ENCODE measurements at regions not wholly inside any gene's neighbourhood (a gene's known extent, or its start where the extent isn't known, plus 50 kb on each side); places are given as distances from the start of the nearest gene placed in this dataset.
"Not testable (repeated sequence)": the region's sequence is repeated elsewhere in the genome, so short reads cannot be mapped to it uniquely, and the experiment has no call there.

GRCh38 chr10:71103961-71104360, 108.4 kb upstream of the UNC5B start:
- no peak overlapping the region for H2AFZ ChIP-seq (replicated peaks)
- no peak overlapping the region for H3K4me3 ChIP-seq
- no peaks in the 10 kb centered on the region for H3K9me3 ChIP-seq (ENCODE audit: low read depth)
- peaks cover 3% of the 10 kb centered on the region for H3K4me1 Mint-ChIP-seq
- no peaks in the 10 kb centered on the region for H3K4me1 ChIP-seq
- DNase-seq (ENCODE audit: low spot score): no peak
- no peaks in the 10 kb centered on the region for H4K20me1 ChIP-seq (ENCODE audit: low read depth)
- no peak overlapping the region for H3K4me3 Mint-ChIP-seq
- TF ChIP-seq EZH2 (IDR thresholded peaks at IDR 0.05): no peak
- no peak for TF ChIP-seq EZH2phosphoT487 (IDR thresholded peaks at IDR 0.05)
- TF ChIP-seq CTCF (IDR thresholded peaks at IDR 0.05): no peak
- no peaks in the 10 kb centered on the region for H3K36me3 Mint-ChIP-seq
- H3K4me2 ChIP-seq: no peak overlapping the region
- H3K27me3 ChIP-seq: no peaks in the 10 kb centered on the region
- no peak overlapping the region for H3K27ac ChIP-seq
- H3K9ac ChIP-seq: no peak overlapping the region
- H3K79me2 ChIP-seq (ENCODE audit: low read depth): no peaks in the 10 kb centered on the region
- H3K27me3 Mint-ChIP-seq (ENCODE audit: insufficient read depth, low read depth): peaks cover 4% of the 10 kb centered on the region
- no peaks in the 10 kb centered on the region for H3K36me3 ChIP-seq
- no peak overlapping the region for H3K27ac Mint-ChIP-seq
- peaks cover 14% of the 10 kb centered on the region for H3K9me3 Mint-ChIP-seq
- no peaks in the 10 kb centered on the region for H3F3A ChIP-seq (ENCODE audit: low read depth)

- not testable (repeated sequence) for DNase-seq (ENCODE audit: low spot score); H3K27ac ChIP-seq; H2AFZ ChIP-seq (replicated peaks); H3F3A ChIP-seq (ENCODE audit: low read depth); H3K9ac ChIP-seq; H4K20me1 ChIP-seq (ENCODE audit: low read depth); H3K9me3 ChIP-seq (ENCODE audit: low read depth); H3K4me3 Mint-ChIP-seq; H3K36me3 ChIP-seq; H3K27me3 ChIP-seq; H3K36me3 Mint-ChIP-seq; H3K27me3 Mint-ChIP-seq (ENCODE audit: insufficient read depth, low read depth); H3K4me1 ChIP-seq; H3K27ac Mint-ChIP-seq; H3K4me1 Mint-ChIP-seq; H3K4me3 ChIP-seq; H3K4me2 ChIP-seq; H3K79me2 ChIP-seq (ENCODE audit: low read depth)
- peaks cover 14% of the 10 kb centered on the region for H3K9me3 Mint-ChIP-seq
Measured at GRCh38 chr10:71106151-71106550, 106.2 kb upstream of the UNC5B start.

GRCh38 chr10:71107117-71107516, 105.3 kb upstream of the UNC5B start:
- H3F3A ChIP-seq (ENCODE audit: low read depth): not testable (repeated sequence)

GRCh38 chr10:71108042-71108441, 104.3 kb upstream of the UNC5B start:
- not testable (repeated sequence) for H3K27ac ChIP-seq; H4K20me1 ChIP-seq (ENCODE audit: low read depth); H3K4me3 Mint-ChIP-seq; H3K27me3 ChIP-seq; H2AFZ ChIP-seq (replicated peaks); H3K4me1 ChIP-seq; H3K79me2 ChIP-seq (ENCODE audit: low read depth); H3K4me3 ChIP-seq; H3K27me3 Mint-ChIP-seq (ENCODE audit: insufficient read depth, low read depth); H3K36me3 Mint-ChIP-seq; DNase-seq (ENCODE audit: low spot score); H3K27ac Mint-ChIP-seq; H3F3A ChIP-seq (ENCODE audit: low read depth); H3K4me2 ChIP-seq; H3K4me1 Mint-ChIP-seq; H3K36me3 ChIP-seq; H3K9ac ChIP-seq; H3K9me3 ChIP-seq (ENCODE audit: low read depth)
- peaks cover 14% of the 10 kb centered on the region for H3K9me3 Mint-ChIP-seq

More at GRCh38 chr10:71107117-71107516, 105.3 kb upstream of the UNC5B start:
- not testable (repeated sequence) for H3K4me2 ChIP-seq; H2AFZ ChIP-seq (replicated peaks); H3K27ac Mint-ChIP-seq; H3K4me3 ChIP-seq; H3K27ac ChIP-seq; H3K4me3 Mint-ChIP-seq; H3K27me3 ChIP-seq; H3K9me3 ChIP-seq (ENCODE audit: low read depth); H3K36me3 ChIP-seq; H4K20me1 ChIP-seq (ENCODE audit: low read depth); H3K27me3 Mint-ChIP-seq (ENCODE audit: insufficient read depth, low read depth); DNase-seq (ENCODE audit: low spot score); H3K79me2 ChIP-seq (ENCODE audit: low read depth); H3K4me1 Mint-ChIP-seq; H3K36me3 Mint-ChIP-seq; H3K4me1 ChIP-seq; H3K9ac ChIP-seq
- peaks cover 14% of the 10 kb centered on the region for H3K9me3 Mint-ChIP-seq

- Mint-ChIP-seq H3K27me3 (ENCODE audit: insufficient read depth, low read depth) (peaks cover 4% of the 10 kb centered on the region), H3K36me3 (peaks cover 1% of the 10 kb centered on the region), H3K27ac (no peak overlapping the region), H3K4me1 (no peaks in the 10 kb centered on the region), H3K9me3 (peaks cover 13% of the 10 kb centered on the region), H3K4me3 (no peak overlapping the region)
- Histone ChIP-seq H3K79me2 (ENCODE audit: low read depth) (no peaks in the 10 kb centered on the region), H3K4me3 (no peak overlapping the region), H2AFZ (replicated peaks) (no peak overlapping the region), H3K9ac (no peak overlapping the region), H4K20me1 (ENCODE audit: low read depth) (no peaks in the 10 kb centered on the region), H3F3A (ENCODE audit: low read depth) (no peaks in the 10 kb centered on the region), H3K27ac (no peak overlapping the region), H3K4me1 (no peaks in the 10 kb centered on the region), H3K9me3 (ENCODE audit: low read depth) (no peaks in the 10 kb centered on the region), H3K4me2 (no peak overlapping the region), H3K36me3 (no peaks in the 10 kb centered on the region), H3K27me3 (no peaks in the 10 kb centered on the region)
- TF ChIP-seq CTCF (IDR thresholded peaks at IDR 0.05): no peak
- TF ChIP-seq EZH2 (IDR thresholded peaks at IDR 0.05): no peak
- no peak for TF ChIP-seq EZH2phosphoT487 (IDR thresholded peaks at IDR 0.05)
- DNase-seq (ENCODE audit: low spot score): no peak
Measured at GRCh38 chr10:71112138-71112785, 100.1 kb upstream of the UNC5B start.

Measured in neural progenitor cell (in vitro differentiated cells).